ENCODE measurements at regions not wholly inside any gene's neighbourhood (a gene's known extent, or its start where the extent isn't known, plus 50 kb on each side); places are given as distances from the start of the nearest gene placed in this dataset.
A peak's percentile ranks its signal among the peaks of the same experiment; 100 is the strongest.
"Not testable (repeated sequence)": the region's sequence is repeated elsewhere in the genome, so short reads cannot be mapped to it uniquely, and the experiment has no call there.

GRCh38 chr1:5125208-5125607 is 470.8 kb downstream of the AJAP1 start:
- intact Hi-C loops (cut with DNase I; ENCODE audit: low total_unique reads) = no loop called here
- no peak for TF ChIP-seq EP300 (IDR thresholded peaks at IDR 0.05)
- TF ChIP-seq CTCF (IDR thresholded peaks at IDR 0.05) = no peak
- TF ChIP-seq POLR2AphosphoS5 (IDR thresholded peaks at IDR 0.05) = no peak
- no peak for TF ChIP-seq POLR2A (IDR thresholded peaks at IDR 0.05)
- WGBS, 5 donors = 60 to 70% (median 67%) methylated on average over 7 of the region's 7 CpGs
- no peak for DNase-seq
- Histone ChIP-seq H3K27ac (no peak overlapping the region), H3K9me3 (peaks cover 0 to 11% (median 9%) of the 10 kb centered on the region in 4 donors), H3K27me3 (peaks cover 0 to 28% (median 0%) of the 10 kb centered on the region in 3 donors), H3K4me3 (no peak overlapping the region), H3K4me1 (no peaks in the 10 kb centered on the region), H3K36me3 (no peaks in the 10 kb centered on the region)

GRCh38 chr1:5120559-5120958 is 466.1 kb downstream of the AJAP1 start:
- peaks cover 0 to 18% (median 0%) of the 10 kb centered on the region in 3 donors for H3K27me3 ChIP-seq
- no peak overlapping the region for H3K27ac ChIP-seq
- TF ChIP-seq POLR2A (IDR thresholded peaks at IDR 0.05) (no peak), EP300 (IDR thresholded peaks at IDR 0.05) (no peak), CTCF (IDR thresholded peaks at IDR 0.05) (no peak), POLR2AphosphoS5 (IDR thresholded peaks at IDR 0.05) (no peak)
- 87 to 100% (median 92%) methylated on average over 1 of the region's 1 CpG for WGBS, 5 donors
- intact Hi-C loops (cut with DNase I; ENCODE audit: low total_unique reads) = no loop called here
- H3K36me3 ChIP-seq = no peaks in the 10 kb centered on the region
- H3K4me3 ChIP-seq = no peak overlapping the region
- H3K9me3 ChIP-seq = no peaks in the 10 kb centered on the region
- DNase-seq = no peak
- H3K4me1 ChIP-seq = no peaks in the 10 kb centered on the region

- Histone ChIP-seq H3K36me3 (no peaks in the 10 kb centered on the region), H3K27me3 (peaks cover 0 to 18% (median 0%) of the 10 kb centered on the region in 3 donors), H3K4me3 (no peak overlapping the region), H3K4me1 (no peaks in the 10 kb centered on the region), H3K27ac (no peak overlapping the region), H3K9me3 (no peaks in the 10 kb centered on the region)
- whole genome bisulfite sequencing, 5 donors = 37 to 46% (median 43%) methylated on average over 11 of the region's 11 CpGs
- no peak for TF ChIP-seq POLR2A (IDR thresholded peaks at IDR 0.05)
- no peak for TF ChIP-seq POLR2AphosphoS5 (IDR thresholded peaks at IDR 0.05)
- no peak for TF ChIP-seq CTCF (IDR thresholded peaks at IDR 0.05)
- TF ChIP-seq EP300 (IDR thresholded peaks at IDR 0.05) = no peak
- intact Hi-C loops (cut with DNase I; ENCODE audit: low total_unique reads) = no loop called here
- DNase-seq = peak in 1 of 2 donors; percentile 8
Observed at GRCh38 chr1:5119366-5120234, 465.2 kb downstream of the AJAP1 start.

GRCh38 chr1:5118771-5119170 is 464.4 kb downstream of the AJAP1 start:
- DNase-seq; H3K9me3 ChIP-seq; H3K36me3 ChIP-seq; intact Hi-C loops (cut with DNase I; ENCODE audit: low total_unique reads); H3K27ac ChIP-seq; H3K4me3 ChIP-seq; H3K4me1 ChIP-seq: not testable (repeated sequence)
- peaks cover 0 to 14% (median 0%) of the 10 kb centered on the region in 3 donors for H3K27me3 ChIP-seq
- WGBS, 5 donors = 75 to 83% (median 77%) methylated on average over 10 of the region's 10 CpGs

GRCh38 chr1:5118292-5118691 is 463.9 kb downstream of the AJAP1 start:
- H3K4me3 ChIP-seq; DNase-seq; H3K27ac ChIP-seq; intact Hi-C loops (cut with DNase I; ENCODE audit: low total_unique reads); H3K36me3 ChIP-seq; H3K4me1 ChIP-seq; H3K9me3 ChIP-seq: not testable (repeated sequence)
- H3K27me3 ChIP-seq = peaks cover 0 to 11% (median 0%) of the 10 kb centered on the region in 3 donors
- 86 to 97% (median 94%) methylated on average over 4 to 7 of the region's 11 CpGs for WGBS, 5 donors
